ENCODE measurements at regions not wholly inside any gene's neighbourhood (a gene's known extent, or its start where the extent isn't known, plus 50 kb on each side); places are given as distances from the start of the nearest gene placed in this dataset.

- H3K4me3 Mint-ChIP-seq, result peak overlapping the region; percentile 19 to 26
- no peak for DNase-seq
- H3K4me1 Mint-ChIP-seq (ENCODE audit: low read depth in 2 of 2), result peaks cover 46 to 52% of the 10 kb centered on the region in 2 donors
- H3K27ac Mint-ChIP-seq, result peak overlapping the region; percentile 2 to 38
- no peaks in the 10 kb centered on the region for H3K9me3 Mint-ChIP-seq
- peaks cover 1% of the 10 kb centered on the region for H3K36me3 Mint-ChIP-seq (ENCODE audit: insufficient read depth)
- no peak for ATAC-seq (replicated peaks)
- peaks cover 3 to 5% of the 10 kb centered on the region in 2 donors for H3K27me3 Mint-ChIP-seq
Measured at GRCh38 chr3:31230425-31231223, 302.1 kb upstream of the STT3B start.

GRCh38 chr3:31232055-31233025 is 300.4 kb upstream of the STT3B start:
- ATAC-seq (replicated peaks) (peak; percentile 26), DNase-seq (no peak)
- peaks cover 12 to 14% of the 10 kb centered on the region in 2 donors for H3K27me3 Mint-ChIP-seq
- no peaks in the 10 kb centered on the region for H3K36me3 Mint-ChIP-seq (ENCODE audit: insufficient read depth)
- H3K27ac Mint-ChIP-seq, result no peak overlapping the region
- H3K4me3 Mint-ChIP-seq, result peak overlapping the region in 1 of 2 donors; percentile 36
- no peaks in the 10 kb centered on the region for H3K9me3 Mint-ChIP-seq
- H3K4me1 Mint-ChIP-seq (ENCODE audit: low read depth in 2 of 2), result peaks cover 29 to 36% of the 10 kb centered on the region in 2 donors

GRCh38 chr3:31234145-31234544 is 298.6 kb upstream of the STT3B start:
- no peak for ATAC-seq (replicated peaks)
- Mint-ChIP-seq H3K36me3 (ENCODE audit: insufficient read depth) (no peaks in the 10 kb centered on the region), H3K9me3 (no peaks in the 10 kb centered on the region), H3K27me3 (peaks cover 12 to 14% of the 10 kb centered on the region in 2 donors), H3K27ac (no peak overlapping the region), H3K4me3 (no peak overlapping the region), H3K4me1 (ENCODE audit: low read depth in 2 of 2) (peaks cover 24 to 28% of the 10 kb centered on the region in 2 donors)
- DNase-seq, result no peak

- Mint-ChIP-seq H3K27me3 (peaks cover 12 to 14% of the 10 kb centered on the region in 2 donors), H3K27ac (no peak overlapping the region), H3K36me3 (ENCODE audit: insufficient read depth) (no peaks in the 10 kb centered on the region), H3K4me3 (no peak overlapping the region), H3K9me3 (no peaks in the 10 kb centered on the region), H3K4me1 (ENCODE audit: low read depth in 2 of 2) (peaks cover 16 to 25% of the 10 kb centered on the region in 2 donors)
- no peak for ATAC-seq (replicated peaks)
- no peak for DNase-seq
Measured at GRCh38 chr3:31235062-31235700, 297.5 kb upstream of the STT3B start.

- peaks cover 0 to 7% of the 10 kb centered on the region in 2 donors for H3K4me1 Mint-ChIP-seq (ENCODE audit: low read depth in 2 of 2)
- DNase-seq (no peak), ATAC-seq (replicated peaks) (no peak)
- H3K4me3 Mint-ChIP-seq, result no peak overlapping the region
- H3K36me3 Mint-ChIP-seq (ENCODE audit: insufficient read depth), result no peaks in the 10 kb centered on the region
- no peak overlapping the region for H3K27ac Mint-ChIP-seq
- H3K27me3 Mint-ChIP-seq, result peaks cover 12 to 14% of the 10 kb centered on the region in 2 donors
- H3K9me3 Mint-ChIP-seq, result no peaks in the 10 kb centered on the region
Measured at GRCh38 chr3:31237887-31238286, 294.8 kb upstream of the STT3B start.

GRCh38 chr3:31240013-31240412 is 292.7 kb upstream of the STT3B start:
- DNase-seq (no peak), ATAC-seq (replicated peaks) (no peak)
- Mint-ChIP-seq H3K4me3 (no peak overlapping the region), H3K27ac (no peak overlapping the region), H3K27me3 (peaks cover 12 to 14% of the 10 kb centered on the region in 2 donors), H3K36me3 (ENCODE audit: insufficient read depth) (no peaks in the 10 kb centered on the region), H3K9me3 (no peaks in the 10 kb centered on the region), H3K4me1 (ENCODE audit: low read depth in 2 of 2) (no peaks in the 10 kb centered on the region)

GRCh38 chr3:31240466-31240865 is 292.3 kb upstream of the STT3B start:
- no peak overlapping the region for H3K27ac Mint-ChIP-seq
- ATAC-seq (replicated peaks) (no peak), DNase-seq (no peak)
- H3K36me3 Mint-ChIP-seq (ENCODE audit: insufficient read depth), result no peaks in the 10 kb centered on the region
- H3K4me1 Mint-ChIP-seq (ENCODE audit: low read depth in 2 of 2), result no peaks in the 10 kb centered on the region
- no peaks in the 10 kb centered on the region for H3K9me3 Mint-ChIP-seq
- H3K4me3 Mint-ChIP-seq, result no peak overlapping the region
- H3K27me3 Mint-ChIP-seq, result peaks cover 10% of the 10 kb centered on the region in 2 donors

GRCh38 chr3:31240874-31241273 is 291.9 kb upstream of the STT3B start:
- Mint-ChIP-seq H3K27me3 (peaks cover 6% of the 10 kb centered on the region in 2 donors), H3K9me3 (no peaks in the 10 kb centered on the region), H3K36me3 (ENCODE audit: insufficient read depth) (no peaks in the 10 kb centered on the region), H3K4me3 (no peak overlapping the region), H3K27ac (no peak overlapping the region), H3K4me1 (ENCODE audit: low read depth in 2 of 2) (no peaks in the 10 kb centered on the region)
- ATAC-seq (replicated peaks) (no peak), DNase-seq (no peak)

GRCh38 chr3:31241533-31241932 is 291.2 kb upstream of the STT3B start:
- no peaks in the 10 kb centered on the region for H3K4me1 Mint-ChIP-seq (ENCODE audit: low read depth in 2 of 2)
- H3K9me3 Mint-ChIP-seq, result no peaks in the 10 kb centered on the region
- DNase-seq, result no peak

GRCh38 chr3:31242026-31242960 is 290.4 kb upstream of the STT3B start:
- H3K4me1 Mint-ChIP-seq (ENCODE audit: low read depth in 2 of 2), result no peaks in the 10 kb centered on the region
- H3K4me3 Mint-ChIP-seq, result no peak overlapping the region
- ATAC-seq (replicated peaks) (no peak), DNase-seq (no peak)
- no peaks in the 10 kb centered on the region for H3K36me3 Mint-ChIP-seq (ENCODE audit: insufficient read depth)
- H3K27me3 Mint-ChIP-seq, result no peaks in the 10 kb centered on the region
- no peaks in the 10 kb centered on the region for H3K9me3 Mint-ChIP-seq
- H3K27ac Mint-ChIP-seq, result no peak overlapping the region

More at GRCh38 chr3:31241533-31241932, 291.2 kb upstream of the STT3B start:
- no peak overlapping the region for H3K4me3 Mint-ChIP-seq
- no peaks in the 10 kb centered on the region for H3K27me3 Mint-ChIP-seq
- H3K27ac Mint-ChIP-seq, result no peak overlapping the region
- ATAC-seq (replicated peaks), result no peak
- H3K36me3 Mint-ChIP-seq (ENCODE audit: insufficient read depth), result no peaks in the 10 kb centered on the region

- Mint-ChIP-seq H3K4me3 (no peak overlapping the region), H3K27me3 (no peaks in the 10 kb centered on the region), H3K9me3 (no peaks in the 10 kb centered on the region), H3K36me3 (ENCODE audit: insufficient read depth) (no peaks in the 10 kb centered on the region), H3K27ac (no peak overlapping the region), H3K4me1 (ENCODE audit: low read depth in 2 of 2) (peaks cover 6 to 8% of the 10 kb centered on the region in 2 donors)
- ATAC-seq (replicated peaks) (no peak), DNase-seq (no peak)
Measured at GRCh38 chr3:31244929-31245817, 287.6 kb upstream of the STT3B start.
